GM21529 (cell line): ENCODE measurements at regions not wholly inside any gene's neighbourhood (a gene's known extent, or its start where the extent isn't known, plus 50 kb on each side); places are given as distances from the start of the nearest gene placed in this dataset.
"Not testable (repeated sequence)": the region's sequence is repeated elsewhere in the genome, so short reads cannot be mapped to it uniquely, and the experiment has no call there.

Experiments used
- ATAC-seq: cut with Tn5 transposase; IDR thresholded peaks from one replicate; pipeline ENCODE4 v1.9.1; 2021; ENCODE audit not compliant: unreplicated experiment

DNA sequence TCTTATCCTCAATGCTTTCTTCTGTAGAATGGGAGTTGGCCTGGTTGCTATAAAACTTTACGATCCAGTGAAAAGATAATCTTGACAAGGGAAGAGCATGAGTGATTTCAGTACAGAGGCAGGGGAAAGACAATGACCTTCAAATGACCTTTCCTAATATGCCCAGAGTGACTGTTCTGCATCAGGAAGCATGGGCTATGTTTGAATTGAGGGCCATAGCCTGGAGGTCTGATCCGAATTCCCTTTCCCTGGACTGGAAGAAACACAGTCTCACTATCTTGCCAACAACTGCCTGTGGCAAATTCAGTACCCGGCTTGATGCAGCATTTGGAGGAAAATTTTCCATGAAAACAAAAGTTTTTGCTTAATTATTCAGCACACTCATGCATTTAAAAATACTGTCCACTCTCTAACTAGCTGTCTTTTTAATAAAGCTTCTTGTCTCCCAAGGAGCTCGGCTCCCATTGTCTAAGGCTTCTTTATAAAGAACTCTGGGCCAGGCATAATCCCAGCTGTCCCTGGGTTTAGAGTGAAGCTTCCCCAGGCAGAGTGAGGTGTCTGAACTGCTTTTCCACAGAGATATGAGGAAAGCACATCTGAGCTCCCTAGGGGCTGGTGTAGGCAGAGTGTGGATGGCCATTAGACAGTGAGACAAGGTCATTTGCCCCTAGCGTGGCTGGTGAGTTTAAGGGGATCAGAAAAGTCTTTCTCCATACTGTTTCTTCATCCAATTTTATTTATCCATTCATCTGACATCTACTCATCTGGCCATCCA is 132.7 kb upstream of the CADM1 start:
- ATAC-seq = no peak

DNA sequence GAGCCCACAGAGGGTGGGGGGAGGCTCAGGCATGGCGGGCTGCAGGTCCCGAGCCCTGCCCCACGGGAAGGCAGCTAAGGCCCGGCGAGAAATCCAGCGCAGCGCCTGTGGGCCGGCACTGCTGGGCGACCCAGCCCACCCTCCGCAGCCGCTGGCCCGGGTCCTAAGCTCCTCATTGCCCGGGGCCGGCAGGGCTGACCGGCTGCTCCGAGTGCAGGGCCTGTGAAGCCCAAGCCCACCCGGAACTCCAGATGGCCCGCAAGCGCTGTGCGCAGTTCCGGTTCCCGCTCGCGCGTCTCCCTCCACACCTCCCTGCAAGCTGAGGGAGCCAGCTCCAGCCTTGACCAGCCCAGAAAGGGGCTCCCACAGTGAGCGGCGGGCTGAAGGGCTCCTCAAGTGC is 129.8 kb upstream of the CADM1 start:
- not testable (repeated sequence) for ATAC-seq

DNA sequence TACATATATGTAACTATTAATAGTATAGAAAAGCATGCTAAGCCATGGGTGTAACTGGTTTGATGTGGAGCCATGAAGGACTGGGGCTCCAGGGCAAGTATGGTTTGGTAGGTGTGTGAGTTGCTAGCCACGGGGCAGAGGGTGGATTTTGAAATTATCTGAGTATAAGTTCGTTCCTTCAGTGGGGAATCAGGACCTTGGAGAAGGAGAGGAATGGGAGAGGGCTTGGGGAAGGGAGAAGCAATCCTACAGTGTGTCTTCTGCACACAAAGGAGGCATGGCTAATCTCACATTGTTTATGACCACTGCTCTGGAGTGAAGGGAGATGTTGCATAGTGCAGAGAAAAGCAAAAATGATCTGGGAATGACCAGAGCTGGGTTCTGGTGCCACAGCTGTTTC is 127.8 kb upstream of the CADM1 start:
- no peak for ATAC-seq

DNA sequence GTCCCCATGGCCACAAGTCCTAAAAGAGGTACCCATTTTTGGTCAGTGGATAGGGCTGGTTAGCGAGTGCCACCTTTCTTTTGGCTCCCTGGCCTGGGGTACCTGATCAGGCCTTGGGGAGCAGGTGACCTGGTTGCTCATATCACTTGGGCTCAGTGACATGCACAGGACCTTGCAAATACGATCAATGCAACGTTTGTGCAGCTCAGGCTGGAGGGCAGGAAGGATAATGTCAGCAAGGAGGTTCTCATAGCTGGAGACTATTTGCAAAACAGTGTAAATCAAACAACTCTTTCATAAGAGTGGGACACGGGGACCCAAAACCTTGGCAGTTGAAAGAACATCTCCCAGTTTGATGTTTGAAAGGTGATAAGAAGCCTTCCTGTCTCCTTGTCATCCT is 127.4 kb upstream of the CADM1 start:
- ATAC-seq = no peak

DNA sequence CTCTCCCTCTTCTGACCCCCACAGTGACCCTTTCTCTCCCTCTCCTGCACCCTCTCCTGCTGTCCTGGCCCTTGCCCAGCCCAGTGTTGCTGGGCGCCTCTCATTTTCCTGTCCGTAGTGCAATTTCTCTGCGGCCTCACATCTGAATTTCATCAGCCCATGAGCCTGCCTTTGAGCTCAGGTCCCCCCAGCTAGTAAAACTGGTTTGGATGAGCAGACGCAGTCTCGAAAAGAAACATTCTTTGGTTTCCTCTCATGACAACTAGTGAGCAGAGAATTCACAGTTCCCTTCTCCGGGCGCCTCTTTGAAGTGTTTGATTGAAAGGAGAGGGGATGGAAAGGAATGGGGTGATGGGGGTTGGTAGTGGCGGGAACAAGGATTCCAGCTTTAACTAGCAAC is 126.0 kb upstream of the CADM1 start:
- no peak for ATAC-seq

DNA sequence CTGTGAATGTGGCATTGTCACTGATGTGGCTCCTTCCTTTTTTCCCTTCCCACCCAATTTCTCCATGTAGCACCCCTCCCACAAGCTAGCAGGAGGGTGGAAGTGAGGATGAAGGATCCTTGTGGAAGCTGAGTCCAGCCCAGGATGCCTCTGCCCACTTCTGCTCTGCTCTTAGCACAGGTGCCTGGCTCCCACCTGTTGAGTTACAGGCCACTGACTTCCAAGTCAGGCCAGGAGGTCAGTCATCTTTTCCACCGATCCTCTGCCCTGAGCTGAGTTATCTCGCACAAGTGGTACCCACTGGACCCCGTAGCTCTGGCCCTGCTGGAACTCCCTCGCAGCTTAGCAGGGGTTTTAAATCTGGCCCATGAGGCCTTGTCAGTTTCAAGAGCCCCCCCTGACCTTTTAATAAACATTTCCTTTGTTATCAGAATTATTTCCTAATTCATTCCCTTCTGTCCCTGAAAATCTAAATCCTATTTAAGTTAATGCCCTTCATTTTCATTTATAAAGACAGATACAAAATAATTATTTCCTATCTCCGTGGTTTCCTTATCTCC is 125.3 kb upstream of the CADM1 start:
- no peak for ATAC-seq

DNA sequence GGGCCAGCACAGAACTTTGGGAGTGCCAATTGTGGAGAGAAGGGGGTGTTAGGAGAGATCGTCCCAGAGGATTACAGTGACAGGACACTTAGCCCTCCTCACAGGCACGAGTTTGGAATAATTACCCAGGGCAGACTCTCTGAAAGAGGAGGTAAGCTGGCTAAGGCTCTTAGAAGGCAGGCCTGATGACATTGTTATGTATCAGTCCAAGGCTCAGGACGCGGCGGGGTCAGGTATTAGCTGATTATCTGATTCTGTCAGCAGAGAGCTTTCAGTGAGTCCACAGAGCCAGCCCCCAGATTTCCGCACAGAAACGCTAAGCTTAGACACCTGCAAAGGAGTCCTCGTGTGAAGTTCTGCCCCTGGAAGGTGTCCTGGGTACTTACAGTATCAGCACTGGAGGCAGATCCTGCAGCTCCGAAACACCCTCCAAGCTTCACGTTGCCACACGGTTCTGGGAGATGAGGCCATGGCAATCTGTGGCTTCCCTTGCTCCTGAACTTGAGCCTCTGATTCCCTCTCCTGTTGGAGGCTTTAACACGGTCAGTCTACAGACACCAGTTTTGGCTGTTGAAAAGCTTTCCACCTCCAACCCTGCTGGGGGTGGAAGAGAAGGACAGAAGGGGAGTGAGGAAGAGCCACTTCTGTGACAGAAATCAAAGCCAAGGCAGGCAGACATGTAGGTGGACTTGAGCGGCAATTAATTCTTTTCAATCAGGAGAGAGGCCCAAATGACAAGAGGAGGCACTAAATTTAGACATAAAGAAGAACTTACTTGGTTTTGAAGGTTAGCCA is 123.6 kb upstream of the CADM1 start:
- ATAC-seq = no peak

DNA sequence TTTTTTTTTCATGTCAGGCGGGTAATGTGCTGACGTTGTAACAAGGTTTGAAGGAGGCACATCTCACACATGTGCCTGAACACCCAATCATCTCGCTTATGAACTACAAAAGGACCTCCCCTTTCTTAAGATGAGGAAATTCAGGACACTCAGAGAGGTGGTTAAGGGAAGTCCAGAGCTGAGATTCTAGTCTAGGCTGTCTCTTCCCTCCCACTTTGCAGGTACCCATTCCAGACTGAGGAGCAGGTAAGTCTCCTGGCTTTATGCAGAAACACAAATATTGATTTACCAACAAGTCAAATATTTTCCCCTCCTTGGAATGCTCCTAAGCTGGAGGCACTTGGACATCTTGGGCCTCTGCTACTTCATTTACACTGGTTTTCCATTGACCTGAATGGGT is 122.9 kb upstream of the CADM1 start:
- ATAC-seq = no peak

DNA sequence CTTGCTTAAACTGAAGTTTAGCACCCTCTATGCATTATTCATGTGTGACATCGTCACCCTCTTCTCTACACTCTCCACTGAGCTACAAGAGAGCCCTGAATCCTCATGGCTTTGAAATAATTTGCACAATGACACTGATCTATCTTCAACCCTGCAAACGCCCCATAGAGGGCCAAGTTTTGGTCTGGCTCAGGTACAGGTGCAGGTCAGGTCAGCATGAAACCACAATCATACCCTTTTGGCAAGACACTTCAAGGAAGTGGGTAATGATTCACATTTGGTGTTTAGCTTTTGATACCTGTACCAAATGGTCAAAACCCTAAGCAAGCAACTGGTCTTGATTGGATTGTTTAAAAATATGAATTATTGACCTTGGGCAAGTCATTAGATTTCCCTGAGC is 122.2 kb upstream of the CADM1 start:
- no peak for ATAC-seq

DNA sequence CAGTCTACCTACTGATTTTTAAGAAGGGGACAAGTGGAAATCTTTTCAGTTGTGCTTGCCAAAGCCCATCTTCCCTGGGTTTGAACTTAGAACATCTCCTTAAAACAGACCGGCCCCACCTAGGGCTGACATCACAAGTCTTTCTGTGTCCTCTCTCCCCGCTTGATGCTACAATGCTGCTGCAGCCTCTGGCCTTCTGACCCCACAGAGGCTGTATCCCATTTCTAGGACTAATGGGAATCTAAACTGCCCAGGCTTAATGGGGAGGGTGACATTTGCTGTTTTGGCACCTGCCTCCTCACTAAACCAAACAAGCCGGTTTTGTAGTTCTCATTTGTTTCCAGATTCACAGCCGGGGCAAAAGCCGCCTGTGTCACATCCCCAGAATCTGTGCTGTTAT is 121.3 kb upstream of the CADM1 start:
- no peak for ATAC-seq

DNA sequence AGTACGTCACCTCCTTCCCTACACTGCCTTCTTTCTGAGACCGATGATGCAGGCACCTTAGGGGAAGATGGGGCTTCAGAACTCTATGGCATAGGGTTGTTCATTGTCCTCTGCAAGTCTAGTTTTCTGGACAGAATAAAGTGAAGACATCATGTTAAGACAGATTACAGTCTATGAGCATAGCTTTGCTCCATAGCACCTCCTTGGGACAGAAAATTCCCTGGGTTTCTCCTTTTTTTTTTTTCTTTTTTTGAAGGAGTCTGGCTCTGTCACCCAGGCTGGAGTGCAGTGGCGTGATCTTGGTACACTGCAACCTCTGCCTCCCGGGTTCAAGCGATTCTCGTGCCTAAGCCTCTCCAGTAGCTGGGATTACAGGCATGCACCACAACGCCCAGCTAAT is 119.8 kb upstream of the CADM1 start:
- ATAC-seq = no peak

DNA sequence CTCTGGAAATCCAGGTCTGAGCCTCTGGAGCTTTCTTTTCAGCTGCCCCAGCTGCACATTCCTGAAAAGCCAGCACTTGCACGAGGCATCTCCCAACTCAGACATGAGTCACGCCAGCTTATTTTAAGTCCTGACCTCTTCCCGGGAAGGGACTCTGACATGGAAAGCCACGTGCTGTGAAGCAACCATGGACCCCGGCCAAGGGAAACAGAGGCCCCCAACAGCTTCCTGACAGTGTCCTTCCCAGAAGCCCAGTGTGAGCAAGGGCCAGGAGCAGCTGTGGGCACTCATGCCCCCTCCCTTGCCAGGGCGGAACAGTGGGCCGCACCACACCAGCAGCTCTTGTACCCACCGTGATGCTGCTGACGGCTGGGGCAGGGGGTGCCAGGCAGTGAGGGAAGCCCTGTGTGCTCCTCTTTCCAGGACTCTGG is 118.8 kb upstream of the CADM1 start:
- ATAC-seq = no peak

DNA sequence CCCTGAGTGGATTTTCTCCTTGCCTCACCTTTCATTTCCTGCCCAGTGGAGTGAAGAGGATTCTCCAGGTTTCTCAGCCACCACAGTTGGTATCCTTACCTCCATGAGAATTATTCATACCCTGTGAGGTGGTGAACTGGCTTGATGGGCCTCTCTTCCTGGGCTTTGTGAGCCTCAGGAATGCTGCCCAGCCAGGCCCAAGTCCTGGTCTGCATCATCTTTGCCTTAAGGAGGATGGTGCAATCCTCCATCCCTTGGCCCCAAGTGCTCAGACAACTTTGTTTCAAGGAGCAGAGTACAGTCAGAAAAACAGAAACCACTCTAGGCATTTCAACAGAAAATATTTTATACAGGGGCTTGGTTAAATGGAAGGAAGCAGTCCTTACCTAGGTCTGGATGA is 114.2 kb upstream of the CADM1 start:
- no peak for ATAC-seq

DNA sequence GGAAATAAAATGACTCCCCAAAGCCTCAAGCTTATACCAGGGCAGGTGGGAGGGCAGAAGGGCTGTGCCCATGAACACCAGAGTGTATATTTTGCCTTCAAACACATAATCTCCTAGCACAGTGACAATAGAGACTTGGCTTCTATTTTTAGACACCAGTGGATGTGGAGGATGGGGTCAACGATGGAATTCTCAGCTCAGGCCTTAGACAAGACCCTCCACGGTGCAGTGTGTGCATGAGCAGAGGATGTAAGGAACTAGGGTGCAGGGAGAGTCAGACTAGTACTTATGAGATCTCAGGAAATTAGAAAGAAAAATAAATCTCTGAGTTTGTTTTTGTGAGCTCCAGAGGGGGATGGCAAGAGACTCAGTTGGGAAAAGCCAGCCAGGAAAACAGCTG is 113.6 kb upstream of the CADM1 start:
- ATAC-seq = no peak

DNA sequence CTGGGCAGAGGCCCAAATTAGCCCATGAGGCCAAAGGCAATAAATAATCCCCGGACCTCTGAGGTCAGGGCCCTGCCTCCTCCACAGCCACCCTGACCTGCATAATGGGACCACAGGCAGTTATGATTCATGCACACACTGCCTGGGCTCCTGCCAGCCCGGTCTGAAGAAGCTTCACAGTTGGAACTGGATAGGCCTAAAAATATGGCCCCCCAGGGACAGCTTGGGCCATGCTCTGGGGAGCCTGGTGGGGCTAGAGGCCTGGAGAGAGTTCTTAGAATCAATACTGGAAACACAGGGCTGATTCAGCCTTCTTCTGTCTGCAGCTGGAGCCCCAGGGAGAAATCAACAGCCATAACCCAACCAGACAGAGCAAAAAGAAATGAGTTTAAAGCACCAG is 112.8 kb upstream of the CADM1 start:
- no peak for ATAC-seq

DNA sequence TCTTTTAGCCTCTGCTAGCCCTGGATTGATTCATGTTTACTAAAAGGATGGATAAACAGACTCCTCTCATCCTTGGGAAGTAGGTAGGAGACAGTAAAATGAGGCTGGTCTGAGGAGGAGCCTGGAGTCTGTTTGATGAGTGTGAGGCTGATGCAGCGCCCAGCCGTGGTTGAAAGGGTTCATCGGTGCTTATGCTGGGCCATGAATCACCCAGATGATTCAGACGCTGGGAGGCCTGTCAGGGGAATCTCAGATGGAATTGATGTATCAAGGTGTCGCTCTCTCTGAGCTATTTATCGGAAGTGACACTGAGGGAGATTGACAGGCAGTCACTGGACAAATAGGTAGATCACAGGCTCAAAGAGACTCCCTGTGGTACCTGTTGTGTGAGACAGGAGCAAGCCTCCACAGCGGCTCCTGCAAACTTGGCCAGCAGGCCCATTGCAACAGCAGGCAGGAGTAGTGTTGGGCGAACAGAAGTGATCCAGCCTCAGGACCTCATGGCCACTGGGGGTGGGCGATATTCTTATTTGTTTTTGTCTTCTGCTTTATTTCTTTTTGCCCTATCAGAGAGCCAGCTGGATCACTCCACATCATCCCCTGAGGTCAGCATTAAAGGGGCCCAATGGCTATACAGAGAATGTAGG is 109.9 kb upstream of the CADM1 start:
- ATAC-seq = no peak

DNA sequence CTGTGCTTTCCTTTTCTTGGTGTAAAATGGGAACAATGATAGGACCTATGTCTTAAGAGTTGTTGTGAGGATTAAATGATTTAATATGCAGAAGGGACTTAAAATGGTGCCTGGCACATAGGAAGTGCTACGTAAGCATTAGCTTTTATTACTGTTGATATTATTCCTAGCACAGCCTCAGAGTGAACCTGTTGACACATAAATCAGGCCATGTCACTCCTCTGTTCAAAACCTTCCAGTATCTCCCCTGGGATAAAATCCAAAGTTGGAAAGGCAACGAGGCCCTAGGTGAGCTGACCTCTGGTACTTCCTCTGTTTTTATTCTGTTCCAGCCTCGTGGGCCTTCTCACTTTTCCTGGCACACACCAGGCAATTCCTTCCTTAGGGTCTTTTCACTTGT is 108.8 kb upstream of the CADM1 start:
- ATAC-seq = no peak

DNA sequence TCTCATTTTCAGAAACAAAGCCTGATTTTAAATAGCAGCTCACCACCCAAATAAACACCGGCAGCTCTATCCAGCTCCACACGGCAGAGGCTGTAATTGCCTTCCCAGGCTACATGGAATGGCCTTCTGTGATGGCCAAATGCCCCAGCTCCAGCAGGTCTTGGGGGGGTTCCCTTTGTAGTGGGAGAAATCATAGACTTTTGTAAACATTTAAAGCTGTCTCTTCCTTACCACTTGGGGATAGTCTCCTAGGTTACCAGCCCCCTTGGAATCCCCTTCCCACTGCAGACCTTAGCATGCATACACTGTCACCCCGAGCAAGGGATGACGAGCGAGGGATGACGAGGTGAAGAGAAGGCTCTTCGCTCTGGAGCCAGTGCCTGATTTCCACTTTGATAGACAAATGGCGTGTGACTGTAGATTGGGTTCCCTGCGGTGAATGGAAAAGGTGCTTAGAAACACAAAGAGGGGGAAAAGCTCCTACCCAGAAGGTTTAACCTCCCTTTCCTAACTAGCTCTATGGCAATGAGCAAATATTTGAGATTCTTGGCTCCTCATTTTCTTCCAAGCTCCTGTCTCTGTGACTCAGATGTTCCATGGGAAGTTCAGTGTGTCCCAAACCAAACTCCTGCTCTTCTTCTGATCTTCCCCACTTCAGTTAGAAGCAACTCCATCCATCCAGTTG is 108.0 kb upstream of the CADM1 start:
- no peak for ATAC-seq

DNA sequence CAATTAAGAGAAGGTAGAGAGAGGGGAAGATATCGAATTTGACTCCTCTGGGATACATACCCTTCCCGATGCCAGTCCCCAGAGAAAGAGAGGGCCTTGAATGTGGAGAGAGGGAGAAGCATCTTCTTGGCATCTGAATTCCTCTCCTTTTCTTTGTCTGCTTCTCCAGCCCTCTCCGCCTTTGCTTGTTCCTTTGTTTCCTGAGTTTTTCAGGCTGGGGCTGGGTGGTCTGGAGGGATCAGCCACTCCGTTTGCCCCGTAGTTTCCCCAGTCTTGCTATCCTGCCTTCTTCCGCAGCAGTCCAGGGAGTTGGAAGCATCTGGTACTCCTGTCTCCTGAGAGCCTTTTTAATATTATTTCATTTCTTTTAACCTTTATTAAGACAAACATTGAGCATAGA is 107.1 kb upstream of the CADM1 start:
- ATAC-seq = no peak

DNA sequence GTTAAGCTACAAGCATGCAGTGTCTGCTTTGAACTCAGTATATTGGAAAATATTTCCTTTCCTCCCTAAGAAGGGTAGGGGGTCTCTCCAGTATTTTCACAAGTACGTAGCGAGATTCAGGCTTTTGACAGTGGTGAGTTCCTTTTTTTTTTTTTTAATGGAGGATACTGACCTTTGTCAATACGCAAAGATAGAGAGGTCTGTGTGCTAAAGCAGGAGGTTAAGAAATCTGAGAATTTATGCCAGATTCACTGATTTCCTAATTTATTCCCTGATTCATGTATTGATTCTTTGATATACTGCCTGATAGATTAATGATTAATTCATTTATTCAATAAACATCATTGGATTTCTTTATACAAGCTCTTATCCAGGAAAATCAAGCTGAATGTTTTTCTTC is 106.7 kb upstream of the CADM1 start:
- ATAC-seq = no peak

DNA sequence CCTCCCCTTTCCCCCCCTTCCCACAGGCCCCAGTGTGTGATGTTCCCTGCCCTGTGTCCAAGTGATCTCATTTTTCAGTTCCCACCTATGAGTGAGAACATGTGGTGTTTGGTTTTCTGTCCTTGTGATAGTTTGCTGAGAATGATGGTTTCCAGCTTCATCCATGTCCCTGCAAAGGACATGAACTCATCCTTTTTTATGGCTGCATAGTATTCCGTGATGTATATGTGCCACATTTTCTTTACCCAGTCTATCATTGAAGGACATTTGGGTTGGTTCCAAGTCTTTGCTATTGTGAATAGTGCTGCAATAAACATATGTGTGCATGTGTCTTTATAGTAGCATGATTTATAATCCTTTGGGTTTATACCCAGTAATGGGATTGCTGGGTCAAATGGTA is 106.0 kb upstream of the CADM1 start:
- not testable (repeated sequence) for ATAC-seq
